Endothelial cell (in vitro differentiated cells): ENCODE measurements at regions not wholly inside any gene's neighbourhood (a gene's known extent, or its start where the extent isn't known, plus 50 kb on each side); places are given as distances from the start of the nearest gene placed in this dataset.

Source experiments
- DNase-seq: peaks from one replicate; pipeline ENCODE4 v3.0.0; 2021; ENCODE audit warnings: low spot score
- H3K27ac Mint-ChIP-seq: one replicate; pipeline ENCODE4 v1.8.0; 2021; ENCODE audit warnings: mixed read lengths, inconsistent platforms; ENCODE audit not compliant: unreplicated experiment
- H3K27me3 Mint-ChIP-seq: one replicate; pipeline ENCODE4 v1.8.0; 2021; ENCODE audit warnings: mild to moderate bottlenecking, moderate library complexity, mixed read lengths, inconsistent platforms; ENCODE audit not compliant: unreplicated experiment
- H3K36me3 Mint-ChIP-seq: one replicate; pipeline ENCODE4 v1.8.0; 2021; ENCODE audit warnings: mild to moderate bottlenecking, low read depth, mixed read lengths, inconsistent platforms; ENCODE audit not compliant: unreplicated experiment
- H3K4me1 Mint-ChIP-seq: one replicate; pipeline ENCODE4 v1.8.0; 2021; ENCODE audit warnings: mild to moderate bottlenecking, mixed read lengths, inconsistent platforms; ENCODE audit not compliant: unreplicated experiment
- H3K4me3 Mint-ChIP-seq: one replicate; pipeline ENCODE4 v1.8.0; 2021; ENCODE audit warnings: mild to moderate bottlenecking, mixed read lengths, inconsistent platforms; ENCODE audit not compliant: unreplicated experiment
- H3K9me3 Mint-ChIP-seq: one replicate; pipeline ENCODE4 v1.8.0; 2021; ENCODE audit warnings: mixed read lengths, inconsistent platforms; ENCODE audit not compliant: unreplicated experiment
- TF ChIP-seq, protein P1 (sequence below): fragments of 200-600 bp; sonication (generic); IDR thresholded peaks from one replicate; pipeline ENCODE4 v1.5.0; 2021; ENCODE audit warnings: antibody characterized with exemption; ENCODE audit not compliant: unreplicated experiment

DNA sequence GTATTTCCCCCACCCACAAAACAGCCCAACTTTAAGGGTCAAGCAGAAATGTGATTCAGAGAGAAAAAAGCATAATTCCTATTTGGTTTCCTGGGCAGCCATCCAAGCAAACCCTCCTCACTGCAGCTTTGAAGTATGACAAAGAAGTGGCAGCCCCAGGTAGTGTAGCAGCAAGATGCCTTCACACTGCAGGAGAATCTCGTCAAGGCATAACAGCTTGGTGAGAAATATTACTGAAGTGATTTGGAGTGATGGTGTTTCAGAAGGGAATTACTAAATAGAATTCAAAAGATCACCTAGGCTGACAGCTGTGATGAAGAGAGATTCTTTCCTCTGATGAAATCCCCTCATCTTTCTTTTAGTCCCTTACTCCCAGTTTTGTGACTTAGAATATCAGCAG lies 173.9 kb downstream of the PYDC2 start:
- H3K36me3 Mint-ChIP-seq, result no peaks in the 10 kb centered on the region
- no peaks in the 10 kb centered on the region for H3K4me1 Mint-ChIP-seq
- no peak for DNase-seq
- TF ChIP-seq, protein P1, sequence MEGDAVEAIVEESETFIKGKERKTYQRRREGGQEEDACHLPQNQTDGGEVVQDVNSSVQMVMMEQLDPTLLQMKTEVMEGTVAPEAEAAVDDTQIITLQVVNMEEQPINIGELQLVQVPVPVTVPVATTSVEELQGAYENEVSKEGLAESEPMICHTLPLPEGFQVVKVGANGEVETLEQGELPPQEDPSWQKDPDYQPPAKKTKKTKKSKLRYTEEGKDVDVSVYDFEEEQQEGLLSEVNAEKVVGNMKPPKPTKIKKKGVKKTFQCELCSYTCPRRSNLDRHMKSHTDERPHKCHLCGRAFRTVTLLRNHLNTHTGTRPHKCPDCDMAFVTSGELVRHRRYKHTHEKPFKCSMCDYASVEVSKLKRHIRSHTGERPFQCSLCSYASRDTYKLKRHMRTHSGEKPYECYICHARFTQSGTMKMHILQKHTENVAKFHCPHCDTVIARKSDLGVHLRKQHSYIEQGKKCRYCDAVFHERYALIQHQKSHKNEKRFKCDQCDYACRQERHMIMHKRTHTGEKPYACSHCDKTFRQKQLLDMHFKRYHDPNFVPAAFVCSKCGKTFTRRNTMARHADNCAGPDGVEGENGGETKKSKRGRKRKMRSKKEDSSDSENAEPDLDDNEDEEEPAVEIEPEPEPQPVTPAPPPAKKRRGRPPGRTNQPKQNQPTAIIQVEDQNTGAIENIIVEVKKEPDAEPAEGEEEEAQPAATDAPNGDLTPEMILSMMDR, result no peak
- peaks cover under 1% of the 10 kb centered on the region for H3K27me3 Mint-ChIP-seq
- H3K27ac Mint-ChIP-seq, result no peak overlapping the region
- no peak overlapping the region for H3K4me3 Mint-ChIP-seq
- no peaks in the 10 kb centered on the region for H3K9me3 Mint-ChIP-seq

DNA sequence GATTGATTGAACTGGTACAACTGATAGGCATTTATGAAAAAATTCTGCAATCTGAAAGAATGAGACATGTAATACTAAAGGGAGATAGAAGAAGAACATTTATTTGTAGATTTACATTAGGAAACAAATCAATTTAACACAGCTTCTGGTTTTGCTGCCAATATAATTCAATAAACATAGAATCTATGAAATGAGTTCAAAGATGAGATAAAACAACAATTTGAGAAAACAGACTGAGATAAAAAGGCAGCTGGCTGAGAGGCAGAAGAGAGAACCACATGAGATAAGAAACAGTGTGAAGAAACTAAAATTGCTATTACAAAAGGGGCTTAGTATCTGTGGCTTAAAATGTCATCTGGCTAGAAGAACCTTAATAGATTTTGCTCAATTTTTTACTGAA lies 176.6 kb downstream of the PYDC2 start:
- Mint-ChIP-seq H3K4me1 (no peaks in the 10 kb centered on the region), H3K27me3 (no peaks in the 10 kb centered on the region), H3K9me3 (no peaks in the 10 kb centered on the region), H3K4me3 (no peak overlapping the region), H3K36me3 (no peaks in the 10 kb centered on the region), H3K27ac (no peak overlapping the region)
- DNase-seq, result no peak
- TF ChIP-seq, protein P1, result no peak

DNA sequence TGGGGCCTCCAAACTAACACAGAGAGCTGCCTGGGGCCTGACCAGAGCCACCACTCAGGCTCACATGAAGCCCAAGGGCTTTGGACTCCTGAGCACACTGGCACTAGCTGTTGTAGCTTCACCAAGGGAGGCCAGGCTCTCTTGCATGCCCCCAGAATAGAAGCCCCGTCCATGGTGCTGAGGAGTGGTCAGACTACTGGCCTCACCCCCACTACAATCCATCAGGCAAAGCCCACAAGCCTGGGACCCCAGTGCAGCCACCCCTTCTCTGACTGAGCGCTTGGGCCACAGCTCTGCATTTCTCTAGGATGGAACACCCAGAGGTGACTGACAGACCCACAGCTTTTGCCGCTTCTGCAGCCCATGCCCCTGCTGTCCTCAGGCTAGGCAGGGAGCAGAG lies 180.8 kb downstream of the PYDC2 start:
- Mint-ChIP-seq H3K4me1 (no peaks in the 10 kb centered on the region), H3K27ac (no peak overlapping the region), H3K27me3 (no peaks in the 10 kb centered on the region), H3K4me3 (no peak overlapping the region), H3K9me3 (no peaks in the 10 kb centered on the region), H3K36me3 (no peaks in the 10 kb centered on the region)
- TF ChIP-seq, protein P1, result no peak
- no peak for DNase-seq

DNA sequence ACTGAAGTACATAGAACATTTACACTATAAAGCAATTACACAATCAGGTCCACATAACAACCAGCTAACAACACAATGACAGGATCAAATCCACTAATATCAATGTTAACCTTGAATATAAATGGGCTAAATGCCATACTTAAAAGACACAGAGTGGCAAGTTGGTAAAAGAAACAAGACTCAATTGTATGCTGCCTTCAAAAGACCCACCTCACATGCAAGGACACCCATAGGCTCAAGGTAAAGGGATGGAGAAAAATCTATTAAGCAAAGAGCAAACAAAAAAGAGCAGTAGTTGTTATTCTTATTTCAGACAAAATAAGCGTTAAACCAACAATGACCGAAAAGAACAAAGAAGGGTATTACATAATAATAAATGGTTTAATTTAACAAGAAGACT lies 183.3 kb downstream of the PYDC2 start:
- TF ChIP-seq, protein P1, result no peak
- Mint-ChIP-seq H3K4me3 (no peak overlapping the region), H3K4me1 (no peaks in the 10 kb centered on the region), H3K36me3 (no peaks in the 10 kb centered on the region), H3K27ac (no peak overlapping the region), H3K9me3 (no peaks in the 10 kb centered on the region), H3K27me3 (no peaks in the 10 kb centered on the region)
- no peak for DNase-seq

DNA sequence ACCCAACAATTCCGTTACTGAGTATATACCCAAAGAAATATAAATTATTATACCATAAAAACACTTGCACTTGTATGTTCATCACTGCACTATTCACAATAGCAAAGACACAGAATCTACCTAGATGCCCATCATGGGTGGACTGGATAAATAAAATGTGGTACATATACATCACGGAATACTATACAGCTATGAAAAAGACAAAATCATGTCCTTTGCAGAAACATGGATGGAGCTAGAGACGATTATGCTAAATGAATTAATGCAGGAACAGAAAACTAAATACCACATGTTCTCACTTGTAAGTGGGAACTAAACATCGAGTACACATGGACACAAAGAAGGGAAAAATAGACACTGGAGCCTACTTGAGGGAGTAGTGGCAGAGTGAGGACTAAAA lies 185.3 kb downstream of the PYDC2 start:
- Mint-ChIP-seq H3K4me1 (no peaks in the 10 kb centered on the region), H3K27ac (no peak overlapping the region), H3K36me3 (peaks cover 3% of the 10 kb centered on the region), H3K27me3 (no peaks in the 10 kb centered on the region), H3K4me3 (no peak overlapping the region), H3K9me3 (no peaks in the 10 kb centered on the region)
- TF ChIP-seq, protein P1, result no peak
- DNase-seq, result no peak
